CD4-positive, alpha-beta T cell treated with Interleukin-17A for 1 hour (primary cell): ENCODE measurements at regions not wholly inside any gene's neighbourhood (a gene's known extent, or its start where the extent isn't known, plus 50 kb on each side); places are given as distances from the start of the nearest gene placed in this dataset.
"Not testable (repeated sequence)": the region's sequence is repeated elsewhere in the genome, so short reads cannot be mapped to it uniquely, and the experiment has no call there.

Experiments
- DNase-seq: peaks from one replicate; pipeline ENCODE4 v3.0.0-alpha.2; 2020

DNA sequence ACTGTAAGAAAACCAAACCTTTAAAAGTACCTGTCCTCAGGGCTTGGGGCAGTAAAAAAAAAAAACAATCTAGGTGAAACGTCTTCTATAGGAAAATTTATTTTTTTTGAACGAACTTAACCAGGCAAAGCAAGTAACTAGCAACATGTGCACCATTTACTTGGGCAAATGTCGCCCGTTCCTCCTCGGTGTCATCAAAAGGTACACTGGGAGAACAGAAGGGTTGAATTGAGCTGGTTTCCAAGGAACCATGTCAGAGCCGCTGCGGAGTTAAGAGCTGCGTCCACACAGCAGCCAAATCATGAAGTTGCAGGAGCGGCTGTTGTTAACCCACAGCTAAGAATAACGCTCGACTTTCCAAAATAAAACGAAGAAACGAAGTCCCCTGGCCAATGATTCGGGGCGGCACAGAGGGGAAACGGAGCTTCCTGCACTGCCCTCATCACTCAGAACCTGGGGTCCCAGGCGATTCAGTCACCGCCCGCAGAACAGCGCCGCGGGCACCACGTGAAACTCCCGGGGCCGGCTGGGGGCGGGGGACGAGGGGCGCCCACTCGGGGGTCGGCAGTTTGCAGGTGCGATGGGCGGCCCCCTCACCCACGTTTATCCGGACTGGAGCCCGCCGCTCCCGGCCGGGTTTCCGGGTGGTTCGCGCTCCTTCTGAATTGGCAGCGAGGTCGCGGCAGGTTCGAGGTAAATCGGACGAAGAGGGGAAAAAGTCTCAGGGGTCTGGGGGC is 53.6 kb upstream of the PLGLB1 start:
- peak; percentile 35 for DNase-seq

DNA sequence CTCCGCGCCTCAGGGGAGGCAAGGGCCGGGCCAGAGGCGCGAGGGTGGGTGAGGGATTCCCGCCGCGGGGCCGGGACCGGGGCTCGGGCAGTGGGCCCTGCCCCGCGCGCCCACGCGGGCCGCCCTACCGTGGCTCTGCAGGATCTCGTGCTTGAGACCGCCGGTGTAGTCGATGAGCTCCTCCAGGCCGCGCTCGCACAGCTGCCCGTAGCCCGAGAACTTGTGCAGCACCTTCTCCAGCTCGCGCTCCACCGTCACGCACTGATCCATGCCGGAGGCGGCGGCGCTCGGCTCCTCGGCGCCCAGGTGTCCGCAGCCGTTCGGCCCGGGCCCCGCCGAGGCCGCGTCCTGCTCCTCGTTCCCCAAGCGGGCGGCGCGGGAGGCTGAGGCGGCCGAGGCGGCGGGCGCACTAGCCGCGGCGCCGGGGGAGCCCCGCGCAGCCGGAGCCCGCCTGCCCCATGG is 54.2 kb upstream of the PLGLB1 start:
- DNase-seq, result peak; percentile 60

DNA sequence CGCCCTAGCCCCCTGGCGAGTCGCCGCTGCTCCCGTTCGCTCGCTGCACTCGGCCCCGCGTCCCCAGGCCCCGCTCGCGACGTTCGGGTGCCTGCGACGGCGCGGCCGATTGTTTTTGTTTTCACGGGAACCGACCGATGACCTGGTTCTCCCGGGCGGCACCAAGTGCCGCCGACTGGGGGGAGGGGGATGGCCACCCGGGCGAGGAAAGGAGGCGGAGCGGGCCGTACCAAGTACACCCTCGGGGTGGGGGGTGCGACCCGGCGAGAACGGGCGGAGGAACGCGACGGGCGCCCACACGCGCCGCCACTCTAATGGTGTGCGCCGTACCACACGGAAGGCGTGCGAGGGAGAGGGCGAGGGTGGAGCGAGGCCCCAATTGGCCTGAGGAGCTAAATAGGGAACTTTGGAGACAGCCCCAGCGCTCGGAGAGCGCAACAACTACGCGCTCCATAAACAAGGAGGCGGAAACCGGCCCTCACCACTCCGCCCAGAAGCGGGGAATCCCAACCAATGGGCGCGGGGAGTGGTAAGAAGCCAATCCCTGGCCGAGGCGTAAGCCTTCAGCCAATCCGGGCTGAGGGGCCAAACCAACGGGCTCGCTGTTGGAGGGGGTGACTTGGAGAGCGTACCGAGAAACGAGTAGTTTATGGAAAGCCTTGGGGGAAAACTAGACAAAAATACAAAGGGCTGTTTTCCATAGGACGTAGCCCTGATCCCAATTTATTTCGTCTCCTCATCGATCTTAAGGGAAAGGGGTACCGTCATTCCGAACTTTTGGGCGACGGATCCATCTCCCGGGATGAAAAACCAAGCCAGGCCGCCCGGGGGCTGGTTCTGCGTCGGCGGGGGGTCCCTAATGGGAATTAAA is 54.8 kb upstream of the PLGLB1 start:
- DNase-seq, result peak; percentile 96

DNA sequence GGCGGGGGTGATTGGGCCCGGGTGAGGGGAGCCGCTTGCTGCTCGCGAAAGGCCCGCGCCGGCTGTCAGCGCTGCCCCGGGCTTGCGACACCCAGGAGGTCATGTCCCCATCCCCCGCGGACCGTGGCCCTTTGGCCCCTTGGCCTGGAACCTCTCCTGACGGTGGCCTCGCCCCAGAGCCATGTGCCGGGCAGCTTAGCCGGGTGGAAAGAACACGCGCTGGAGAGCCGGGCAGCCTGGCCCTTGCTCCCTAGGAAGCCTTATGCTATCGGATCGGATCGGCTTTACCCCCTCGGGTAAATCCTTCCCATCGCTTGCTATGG is 55.4 kb upstream of the PLGLB1 start:
- DNase-seq, result not testable (repeated sequence)

DNA sequence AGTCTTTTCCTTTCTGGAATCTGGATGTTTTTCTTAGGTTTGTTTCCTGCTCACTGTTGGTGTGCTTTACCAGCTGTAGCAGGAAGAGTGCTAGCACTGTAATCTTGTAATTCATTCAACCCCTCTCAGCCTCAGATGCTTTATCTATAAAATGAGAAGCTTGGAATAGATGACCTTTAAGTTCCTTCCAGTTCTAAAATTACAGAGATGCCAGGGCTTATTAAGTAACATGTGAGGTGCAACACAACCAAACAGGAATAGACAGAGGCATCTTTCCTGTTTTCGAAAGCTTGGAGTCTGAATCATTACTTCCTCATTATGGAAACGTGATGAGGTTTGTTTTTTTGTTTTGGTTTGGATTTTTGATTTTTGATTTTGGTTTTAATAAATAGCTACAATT is 60.1 kb upstream of the PLGLB1 start:
- DNase-seq, result not testable (repeated sequence)

DNA sequence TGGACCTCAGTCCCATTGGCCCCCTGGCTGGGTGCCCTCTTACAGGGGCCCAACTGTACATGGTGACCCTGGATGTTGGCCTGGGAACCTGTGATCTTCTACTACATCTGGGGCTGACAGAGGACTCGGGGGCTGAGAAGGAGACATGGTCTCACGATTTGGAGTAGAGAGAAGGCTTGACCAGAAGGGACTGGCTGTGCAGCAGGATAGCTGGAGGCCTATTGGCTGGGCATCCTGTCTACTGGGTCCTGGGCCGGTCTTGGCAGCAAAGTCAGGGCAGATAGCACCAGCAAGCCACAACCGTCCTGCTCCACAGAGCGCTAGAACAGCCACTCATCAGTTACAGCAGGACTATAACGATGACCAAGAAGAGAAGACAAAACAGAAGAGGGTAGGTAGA is 66.4 kb upstream of the PLGLB1 start:
- DNase-seq, result not testable (repeated sequence)

DNA sequence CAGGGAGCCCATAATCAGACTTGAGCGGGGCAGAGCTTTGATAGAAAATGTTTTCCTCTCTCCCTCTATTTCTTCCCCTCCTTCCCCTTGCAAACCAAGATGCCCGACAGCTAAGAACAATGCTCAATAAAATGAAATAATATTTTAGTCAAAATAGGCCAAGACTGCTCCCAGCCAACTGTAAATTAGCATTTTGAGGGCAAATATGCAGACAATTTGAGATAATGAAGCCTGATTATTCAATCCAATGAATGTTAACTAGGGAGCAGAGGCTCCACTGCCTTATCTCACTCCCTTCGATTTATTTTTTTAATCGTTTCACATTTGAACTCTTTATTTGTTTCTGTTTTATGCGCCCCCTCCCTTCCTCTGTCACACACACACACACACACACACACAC is 67.8 kb upstream of the PLGLB1 start:
- DNase-seq, result not testable (repeated sequence)

DNA sequence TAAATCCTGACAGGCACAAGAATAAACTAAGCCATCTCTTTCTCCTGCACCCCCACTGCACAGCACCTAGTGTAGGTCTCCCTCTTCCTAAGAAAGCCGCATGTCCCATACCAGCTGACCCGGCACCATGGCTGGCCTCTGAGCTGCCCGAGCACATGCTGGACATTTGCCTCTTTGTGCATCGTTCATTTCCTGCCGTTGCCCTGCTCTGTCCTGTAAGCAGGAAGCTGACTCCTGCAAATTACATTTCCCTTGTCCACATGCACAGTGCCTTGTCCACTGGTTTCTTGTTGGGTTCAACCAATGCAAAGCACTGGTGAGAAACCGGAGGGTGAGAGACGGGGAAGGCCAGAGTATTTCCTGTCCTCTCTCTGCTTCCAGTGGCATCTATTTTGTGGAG is 71.6 kb upstream of the PLGLB1 start:
- DNase-seq, result not testable (repeated sequence)

DNA sequence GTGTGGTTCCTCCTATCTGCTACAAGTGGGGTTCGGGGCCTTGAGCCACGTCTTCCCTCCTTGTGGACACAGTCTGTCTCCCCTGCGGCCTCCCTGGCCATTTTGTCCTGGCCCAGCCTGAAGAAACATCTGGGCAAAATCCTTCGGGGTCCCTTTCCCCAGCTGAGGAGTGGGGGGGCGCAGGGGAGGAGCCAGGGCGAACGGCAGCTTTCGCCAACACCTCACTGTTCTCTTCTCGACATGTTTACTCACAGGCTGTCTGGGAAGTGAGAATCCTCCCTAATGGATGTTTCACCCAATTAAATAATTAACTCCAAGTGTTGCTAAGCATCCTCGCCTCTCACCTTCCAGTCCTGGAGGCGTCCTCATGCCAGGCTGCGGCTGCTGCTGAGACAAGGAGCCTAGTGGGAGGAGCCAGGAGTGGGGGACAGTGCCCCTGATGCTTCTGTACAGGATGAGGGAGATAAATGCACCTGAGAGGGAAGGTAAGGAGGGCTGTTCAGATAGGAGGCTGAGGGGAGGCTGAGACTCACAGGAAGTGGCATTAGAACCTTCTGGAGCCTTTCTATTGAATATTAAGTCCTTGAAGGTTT is 72.4 kb upstream of the PLGLB1 start:
- not testable (repeated sequence) for DNase-seq

DNA sequence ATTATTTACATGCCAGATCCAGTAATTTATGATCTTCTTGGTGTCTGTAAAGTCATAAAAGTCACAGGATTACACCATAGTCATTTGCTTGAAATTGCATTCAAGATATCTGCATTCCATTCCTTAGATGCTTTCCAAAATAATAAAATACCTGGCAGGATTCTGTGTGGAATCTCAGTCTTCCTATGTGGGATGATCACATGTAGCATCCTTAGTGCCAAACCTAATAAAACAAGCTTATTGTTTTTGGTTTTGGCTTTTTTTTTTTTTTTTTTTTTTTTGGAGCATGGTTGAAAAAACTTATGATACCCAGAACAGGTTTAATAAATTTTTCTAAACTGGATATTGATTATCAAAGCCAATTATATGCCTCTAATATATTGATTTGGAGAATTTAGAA is 74.2 kb upstream of the PLGLB1 start:
- DNase-seq, result not testable (repeated sequence)

DNA sequence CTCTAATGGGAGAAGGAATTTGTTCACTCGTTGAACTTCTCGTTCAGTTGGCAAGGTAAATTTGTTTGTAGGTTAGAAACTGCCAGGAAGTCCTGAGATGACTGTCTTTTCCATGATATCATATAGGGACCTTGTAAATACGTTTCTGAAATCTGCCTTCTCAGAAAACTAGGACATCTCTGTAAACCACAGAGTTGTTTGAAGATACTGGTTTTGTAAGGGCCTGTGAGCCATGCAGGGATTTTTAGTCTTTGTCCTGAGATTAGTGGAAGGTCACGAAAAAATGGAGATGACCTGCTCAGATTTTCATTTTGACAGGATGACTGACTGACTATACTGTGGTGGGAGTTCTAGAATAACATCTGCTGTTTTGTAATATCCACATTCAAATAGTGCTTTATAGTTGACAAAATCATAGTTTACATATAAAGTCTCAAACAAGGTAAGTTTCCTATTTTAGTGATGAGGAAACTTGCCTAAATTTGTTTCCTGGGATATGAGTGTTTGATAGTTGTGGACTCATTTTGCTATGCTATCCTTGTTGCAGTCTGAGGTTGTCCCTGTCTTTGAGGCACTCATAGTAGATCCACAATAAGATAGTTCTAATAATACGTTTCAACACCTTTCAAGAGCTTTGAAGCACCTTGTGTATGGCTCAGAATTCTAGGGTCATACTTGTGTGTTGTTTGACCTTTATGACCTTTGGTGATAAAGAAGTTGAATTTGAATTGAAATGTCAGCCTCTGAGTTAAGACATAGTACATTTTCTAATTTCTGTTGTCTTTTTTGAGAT is 107.3 kb upstream of the PLGLB1 start:
- DNase-seq, result peak; percentile 26

DNA sequence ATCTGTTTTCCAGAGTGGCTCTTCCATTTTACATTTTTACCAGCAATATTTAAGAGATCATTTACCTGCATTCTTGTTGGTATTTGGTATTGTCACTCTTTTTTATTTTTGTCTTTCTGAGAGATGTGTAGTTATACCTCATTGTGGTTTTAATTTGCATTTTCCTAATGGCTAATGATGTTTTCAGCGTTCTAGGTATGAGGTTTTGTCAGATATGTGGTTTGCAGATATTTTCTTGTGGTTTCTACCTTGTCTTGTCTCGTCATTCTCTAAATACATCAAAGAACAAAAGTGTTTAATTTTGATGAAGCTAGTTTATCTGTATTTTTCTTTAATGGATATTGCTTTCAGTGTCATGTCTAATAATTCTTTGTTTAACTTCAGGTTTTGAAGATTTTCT is 110.9 kb upstream of the PLGLB1 start:
- peak; percentile 32 for DNase-seq

DNA sequence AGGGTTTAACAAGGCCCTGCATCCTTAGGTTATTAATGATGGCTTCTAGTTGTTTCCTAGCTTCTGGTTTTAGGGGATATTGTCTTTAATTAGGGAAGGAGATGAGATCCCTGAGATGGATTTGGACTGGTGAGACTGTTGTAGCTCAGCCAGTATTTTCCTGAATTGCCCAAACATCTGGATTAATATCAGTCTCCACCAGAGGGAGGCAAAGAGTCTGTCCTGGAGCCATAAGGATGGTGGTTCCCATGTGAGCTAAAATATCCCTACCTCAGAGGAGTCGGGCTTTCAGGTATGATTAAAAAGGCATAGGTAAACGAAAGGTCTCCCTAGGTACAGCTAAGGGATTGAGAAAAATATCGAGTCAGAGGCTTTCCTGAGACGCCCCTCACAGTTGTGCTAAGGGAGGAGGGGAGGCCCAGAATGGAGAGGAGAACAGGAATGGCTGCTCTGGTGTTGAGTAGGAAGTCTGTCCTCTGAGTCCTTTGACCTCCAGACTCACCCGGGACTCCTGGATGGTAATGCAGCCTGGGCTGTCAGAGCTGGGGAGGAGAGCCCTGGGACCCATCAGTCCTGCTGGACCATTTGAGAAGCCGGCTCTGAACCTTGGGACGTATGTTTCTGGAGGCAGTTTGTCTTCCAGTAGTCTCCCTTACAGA is 130.3 kb upstream of the PLGLB1 start:
- DNase-seq, result not testable (repeated sequence)

DNA sequence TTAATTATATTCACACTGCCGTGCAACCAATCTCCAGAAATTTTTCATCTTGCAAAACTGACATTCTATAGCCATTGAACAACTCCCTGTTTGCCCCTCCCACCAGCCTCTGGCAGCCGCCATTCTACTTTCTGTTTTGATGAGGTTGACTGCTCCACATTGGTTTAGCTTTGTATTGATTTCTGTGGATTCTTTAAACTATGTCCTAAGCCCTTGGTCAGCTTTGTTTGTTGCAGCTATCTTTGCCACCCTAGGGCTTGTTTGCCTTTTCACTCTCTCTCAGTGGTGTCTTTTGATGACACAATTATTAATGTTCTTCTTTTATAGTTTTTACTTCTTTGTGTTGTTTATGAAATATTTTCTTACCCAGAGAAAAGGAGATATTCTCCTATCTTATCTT is 152.8 kb upstream of the PLGLB1 start:
- DNase-seq, result not testable (repeated sequence)

DNA sequence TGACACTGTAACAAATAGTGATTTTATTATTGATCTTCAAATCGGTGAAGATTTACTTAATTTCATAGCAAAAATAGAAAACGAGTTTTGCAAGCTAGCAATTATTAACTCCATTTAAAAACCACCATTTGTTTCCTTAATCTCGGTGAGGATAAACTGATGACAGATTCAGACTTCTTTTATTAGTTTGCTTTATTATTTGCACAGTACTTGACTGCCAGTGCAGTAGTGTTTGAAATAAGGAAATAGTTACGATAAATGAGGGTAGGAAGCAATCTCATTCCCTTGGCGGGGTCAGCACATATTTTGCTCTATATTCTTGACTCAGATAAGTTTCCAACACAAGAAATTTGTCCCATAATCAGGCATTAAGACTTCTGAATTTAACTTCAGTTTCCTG is 161.7 kb upstream of the PLGLB1 start:
- DNase-seq, result not testable (repeated sequence)

DNA sequence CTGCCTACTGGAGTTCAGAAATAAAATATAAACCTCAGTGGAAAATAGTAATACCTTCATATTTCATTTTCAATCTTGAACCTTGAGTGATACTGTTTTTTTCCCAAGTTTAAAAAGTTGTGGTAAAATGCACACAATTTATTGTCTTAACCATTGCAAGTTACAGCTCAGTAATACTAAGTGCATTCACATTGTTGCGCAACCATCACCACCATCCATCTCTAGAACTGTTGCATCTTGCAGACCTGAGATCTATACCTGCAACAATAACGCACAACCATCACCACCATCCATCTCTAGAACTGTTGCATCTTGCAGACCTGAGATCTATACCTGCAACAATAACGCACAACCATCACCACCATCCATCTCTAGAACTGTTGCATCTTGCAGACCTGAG is 162.6 kb upstream of the PLGLB1 start:
- not testable (repeated sequence) for DNase-seq

DNA sequence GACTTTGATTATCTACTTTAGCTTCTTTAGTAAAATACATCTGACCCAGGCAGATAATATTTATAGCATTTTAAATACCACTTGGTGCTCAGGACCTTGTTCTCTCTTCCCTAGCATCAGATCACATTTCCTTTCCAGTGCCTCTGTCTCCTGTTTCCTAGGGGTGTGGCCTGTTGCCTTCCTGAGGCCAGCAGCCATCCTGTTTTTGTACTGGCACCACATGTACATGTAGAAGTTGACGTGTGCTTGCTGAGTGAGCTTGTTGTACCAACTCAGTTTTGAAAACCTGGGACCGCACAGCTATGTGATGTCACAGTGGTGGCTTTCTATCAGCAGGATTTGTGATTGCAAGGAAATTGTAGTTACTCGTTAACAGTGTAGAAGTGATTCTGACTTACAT is 167.6 kb upstream of the PLGLB1 start:
- DNase-seq, result not testable (repeated sequence)

DNA sequence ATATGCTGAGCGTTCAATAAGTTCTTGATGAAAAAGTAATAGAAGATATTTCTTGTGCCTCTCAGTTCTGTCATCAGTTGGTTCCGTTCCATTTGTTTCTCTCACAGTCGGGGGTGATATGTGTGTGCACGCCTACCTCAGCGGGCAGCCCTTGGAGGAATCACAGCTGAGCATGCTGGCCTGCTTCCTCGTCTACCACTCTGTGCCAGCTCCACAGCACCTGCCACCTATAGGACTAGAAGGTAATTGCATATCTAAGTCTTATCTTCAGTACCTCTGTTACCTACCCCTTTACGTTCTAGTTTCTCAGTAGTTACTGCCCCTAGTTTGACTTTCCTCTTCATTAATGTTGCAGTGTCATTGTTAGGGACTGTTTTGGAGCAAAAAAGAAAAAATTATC is 171.7 kb upstream of the PLGLB1 start:
- peak; percentile 29 for DNase-seq

DNA sequence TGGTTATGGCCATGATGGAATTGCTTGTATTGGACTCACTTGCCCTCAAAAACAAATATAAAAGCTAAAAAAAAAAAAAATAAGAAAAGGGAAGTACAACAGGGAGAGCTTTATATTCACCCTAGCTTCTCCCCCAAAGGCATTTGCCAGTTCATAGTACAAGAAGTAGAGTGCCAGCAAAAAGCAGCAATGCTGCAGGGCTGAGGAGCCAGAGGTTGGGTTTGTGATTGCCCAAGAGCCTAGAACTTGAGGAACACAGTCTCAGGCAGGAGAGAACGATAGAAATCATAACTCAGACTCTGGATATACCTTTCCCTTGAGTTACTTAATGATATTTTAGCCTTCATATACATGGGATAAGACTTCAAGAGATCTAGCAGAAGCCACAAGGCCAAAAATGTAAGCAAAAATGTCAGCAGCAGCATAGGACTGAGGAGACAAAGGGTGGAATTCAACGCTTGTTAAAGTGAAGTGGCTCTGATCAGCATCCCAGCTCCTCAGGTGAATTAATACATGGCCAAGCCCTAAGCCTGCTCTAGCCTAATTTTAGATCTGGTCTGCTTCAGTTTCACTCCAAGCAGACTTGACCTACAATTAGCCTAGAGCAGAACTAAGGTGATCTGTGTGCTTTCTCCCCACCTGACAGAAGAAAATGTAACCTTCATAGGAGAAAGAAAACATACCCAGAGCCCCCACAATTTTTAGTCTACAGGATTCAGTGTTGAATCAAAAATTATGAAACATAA is 172.8 kb upstream of the PLGLB1 start:
- not testable (repeated sequence) for DNase-seq

DNA sequence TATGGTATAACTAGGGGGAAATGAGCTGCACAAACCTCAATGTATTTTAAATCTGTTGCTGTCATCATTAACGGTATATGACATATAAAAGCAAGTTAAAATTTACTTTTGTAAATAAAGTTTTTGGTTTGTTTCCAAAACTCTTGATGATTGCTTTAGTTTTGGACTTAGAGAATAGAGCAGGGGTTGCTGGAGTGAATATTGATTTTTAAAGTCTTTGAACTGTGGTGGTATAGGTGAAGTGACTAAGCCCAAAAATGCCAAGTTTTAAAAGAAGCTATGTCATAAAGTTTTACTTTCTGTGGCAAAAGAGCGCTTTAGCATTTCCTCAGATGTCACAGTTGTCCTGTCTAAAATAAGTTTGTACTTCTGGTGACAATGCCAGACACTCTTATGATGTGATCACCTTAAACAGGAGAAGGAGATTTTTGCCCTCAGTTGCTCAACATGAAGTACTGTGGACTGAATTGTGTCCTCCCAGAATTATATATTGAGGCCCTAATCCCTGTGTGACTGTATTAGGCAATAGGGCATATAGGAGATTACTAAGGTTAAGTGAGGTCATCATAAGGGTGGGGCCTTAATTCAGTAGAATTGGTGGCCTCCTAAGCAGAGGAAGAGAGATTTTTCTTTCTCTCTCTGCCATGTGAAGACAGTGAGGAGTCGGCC is 175.2 kb upstream of the PLGLB1 start:
- not testable (repeated sequence) for DNase-seq

DNA sequence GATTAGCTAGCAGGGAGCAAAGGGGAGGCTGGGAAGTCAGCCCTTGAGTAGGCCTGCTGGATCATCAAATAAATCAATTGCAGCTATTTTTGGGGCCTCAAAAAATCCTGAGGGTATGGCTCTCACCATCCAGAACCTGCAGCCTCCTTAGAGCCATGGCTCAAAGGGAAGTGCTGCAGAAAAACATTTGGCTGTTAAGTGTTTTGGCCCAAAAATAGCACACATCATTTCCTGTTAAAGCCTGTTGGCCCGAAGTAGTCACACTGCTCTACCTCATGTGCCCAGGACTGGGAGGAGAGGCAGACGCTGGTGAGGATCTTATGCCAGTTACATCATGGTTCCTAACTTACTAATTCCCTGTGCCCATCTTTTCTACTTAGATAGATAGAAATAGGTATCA is 176.8 kb upstream of the PLGLB1 start:
- DNase-seq, result not testable (repeated sequence)
